A673 (cell line): ENCODE measurements at regions not wholly inside any gene's neighbourhood (a gene's known extent, or its start where the extent isn't known, plus 50 kb on each side); places are given as distances from the start of the nearest gene placed in this dataset.

ENCODE experiments used
- CTCF ChIP-seq: fragments of 300-800, 200-600 bp; sonication (generic); conservative IDR thresholded peaks from 2 replicates; pipeline ENCODE4 v1.5.1; 2017; ENCODE audit warnings: low read depth, mild to moderate bottlenecking, antibody characterized with exemption, low read length, moderate library complexity, mixed read lengths
- EZH2 ChIP-seq: fragments of 200-600 bp; sonication (generic); IDR thresholded peaks from 2 replicates; pipeline ENCODE4 v1.6.1; 2017; ENCODE audit warnings: borderline replicate concordance, low read depth, mild to moderate bottlenecking, mixed read lengths, antibody characterized with exemption, low read length; ENCODE audit not compliant: poor library complexity, severe bottlenecking

GRCh38 chr2:59190518-59190917 lies 949.4 kb upstream of the FANCL start:
- TF ChIP-seq CTCF (no peak), EZH2 (no peak)
